ENCODE measurements at regions not wholly inside any gene's neighbourhood (a gene's known extent, or its start where the extent isn't known, plus 50 kb on each side); places are given as distances from the start of the nearest gene placed in this dataset.

DNA sequence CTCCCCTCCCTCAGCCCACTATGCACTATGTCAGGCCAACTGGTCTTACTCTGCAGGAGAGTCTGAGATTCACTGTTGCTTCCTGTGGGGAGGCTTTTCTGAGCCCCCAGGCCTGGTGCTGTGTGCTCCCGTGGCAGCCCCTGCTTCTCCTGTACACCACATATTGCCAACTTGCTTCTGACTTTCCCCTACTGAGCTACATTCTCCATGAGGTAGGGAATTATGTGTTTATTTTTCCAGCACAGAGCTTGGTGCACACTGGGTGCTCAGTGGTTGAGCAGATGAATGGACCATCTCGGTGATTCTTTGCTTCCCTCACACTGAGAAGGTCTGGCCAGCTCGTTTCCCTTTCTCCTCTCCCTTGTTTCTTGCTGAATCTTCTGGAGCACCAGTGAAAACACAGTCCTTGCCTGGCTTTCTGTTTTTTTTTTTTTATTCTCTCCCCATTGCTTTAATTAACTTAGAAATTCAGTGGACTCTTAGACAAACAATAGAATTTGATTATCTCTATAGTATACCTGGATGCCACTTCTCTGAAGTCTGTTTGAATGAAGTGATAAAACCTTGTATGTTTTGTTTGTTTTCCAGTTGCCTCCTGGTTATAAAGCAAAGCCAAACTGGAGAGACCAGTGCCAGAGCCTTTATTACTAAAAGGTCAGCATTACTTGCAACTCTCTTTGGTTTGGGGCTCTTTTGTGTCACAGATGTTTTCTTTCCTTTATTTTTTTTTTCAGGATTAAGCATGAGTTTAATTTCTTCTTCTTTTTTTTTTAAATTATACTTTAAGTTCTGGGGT, 50.3 kb upstream of the CNIH3 start:
- TF ChIP-seq CTCF (conservative IDR thresholded peaks at IDR 0.05; ENCODE audit: low read length) (no peak), EZH2phosphoT487 (IDR thresholded peaks at IDR 0.05; ENCODE audit: borderline replicate concordance, low read depth, low read length) (no peak)
